ENCODE measurements at regions not wholly inside any gene's neighbourhood (a gene's known extent, or its start where the extent isn't known, plus 50 kb on each side); places are given as distances from the start of the nearest gene placed in this dataset.

GRCh38 chr10:130577039-130577438 is 440.8 kb downstream of the GLRX3 start:
- TF ChIP-seq, protein P1, sequence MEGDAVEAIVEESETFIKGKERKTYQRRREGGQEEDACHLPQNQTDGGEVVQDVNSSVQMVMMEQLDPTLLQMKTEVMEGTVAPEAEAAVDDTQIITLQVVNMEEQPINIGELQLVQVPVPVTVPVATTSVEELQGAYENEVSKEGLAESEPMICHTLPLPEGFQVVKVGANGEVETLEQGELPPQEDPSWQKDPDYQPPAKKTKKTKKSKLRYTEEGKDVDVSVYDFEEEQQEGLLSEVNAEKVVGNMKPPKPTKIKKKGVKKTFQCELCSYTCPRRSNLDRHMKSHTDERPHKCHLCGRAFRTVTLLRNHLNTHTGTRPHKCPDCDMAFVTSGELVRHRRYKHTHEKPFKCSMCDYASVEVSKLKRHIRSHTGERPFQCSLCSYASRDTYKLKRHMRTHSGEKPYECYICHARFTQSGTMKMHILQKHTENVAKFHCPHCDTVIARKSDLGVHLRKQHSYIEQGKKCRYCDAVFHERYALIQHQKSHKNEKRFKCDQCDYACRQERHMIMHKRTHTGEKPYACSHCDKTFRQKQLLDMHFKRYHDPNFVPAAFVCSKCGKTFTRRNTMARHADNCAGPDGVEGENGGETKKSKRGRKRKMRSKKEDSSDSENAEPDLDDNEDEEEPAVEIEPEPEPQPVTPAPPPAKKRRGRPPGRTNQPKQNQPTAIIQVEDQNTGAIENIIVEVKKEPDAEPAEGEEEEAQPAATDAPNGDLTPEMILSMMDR (IDR thresholded peaks at IDR 0.05): no peak
- TF ChIP-seq POLR2A (IDR thresholded peaks at IDR 0.05): no peak
